HEK293 (cell line): ENCODE measurements at regions not wholly inside any gene's neighbourhood (a gene's known extent, or its start where the extent isn't known, plus 50 kb on each side); places are given as distances from the start of the nearest gene placed in this dataset.

Experiments
- CTCF ChIA-PET: fragments of 350-600 bp; formaldehyde crosslinking; extraction: SDS; loops from one replicate; lab custom pipeline; 2021; ENCODE audit warnings: antibody characterized with exemption; lab: Yijun Ruan, JAX
- POLR2A ChIA-PET: fragments of 300-600 bp; formaldehyde crosslinking; extraction: SDS; loops from one replicate; lab custom pipeline; 2020; ENCODE audit warnings: antibody characterized with exemption, inconsistent platforms; lab: Yijun Ruan, JAX
- H3K27ac ChIP-seq: fragments of 200-500 bp; sonication (Bioruptor generic); 2 replicates; pipeline ENCODE4 v1.5.1; 2014; ENCODE audit warnings: low read depth, low read length, control low read depth, inconsistent platforms; ENCODE audit errors: extremely low read depth
- H3K36me3 ChIP-seq, 2 experiments: fragments of 200-500 bp in 1 of 2; sonication (Bioruptor generic) in 1 of 2; 1 replicate in 1 of 2; 2 replicates in 1 of 2; pipeline ENCODE4 v1.5.1; 2014 to 2017; ENCODE audit warnings: inconsistent platforms in 2 of 2, low read length in 2 of 2; ENCODE audit not compliant: control insufficient read depth in 2 of 2, insufficient read depth in 1 of 2
- H3K4me1 ChIP-seq: fragments of 200-500 bp; sonication (Bioruptor generic); 2 replicates; pipeline ENCODE4 v1.5.1; 2014; ENCODE audit warnings: mild to moderate bottlenecking, low read length, inconsistent platforms; ENCODE audit not compliant: control insufficient read depth, insufficient read depth
- H3K4me3 ChIP-seq: 2 replicates; pipeline ENCODE4 v1.5.1; 2011; ENCODE audit warnings: low read depth, mild to moderate bottlenecking, control low read depth, low read length, moderate library complexity
- H3K9me3 ChIP-seq: fragments of 200-500 bp; sonication (Bioruptor generic); 2 replicates; pipeline ENCODE4 v1.5.1; 2014; ENCODE audit warnings: low read depth, low read length, inconsistent platforms; ENCODE audit not compliant: control insufficient read depth, insufficient read depth
- GLIS1 ChIP-seq: fragments of 450-650 bp; formaldehyde crosslinking; IDR thresholded peaks from 2 replicates; pipeline ENCODE4 v1.5.1; 2016; ENCODE audit warnings: missing biosample characterization, missing genetic modification characterization
- GLIS2 ChIP-seq: fragments of 450-650 bp; formaldehyde crosslinking; IDR thresholded peaks from 2 replicates; pipeline ENCODE4 v1.5.1; 2016; ENCODE audit warnings: missing biosample characterization, missing genetic modification characterization
- IKZF3 ChIP-seq: fragments of 450-650 bp; IDR thresholded peaks from 2 replicates; pipeline ENCODE4 v1.5.0; 2018; ENCODE audit warnings: missing biosample characterization, mild to moderate bottlenecking, missing genetic modification characterization, moderate library complexity
- KLF1 ChIP-seq: fragments of 450-650 bp; formaldehyde crosslinking; IDR thresholded peaks from 2 replicates; pipeline ENCODE4 v1.5.1; 2016; ENCODE audit warnings: missing biosample characterization, missing genetic modification characterization
- KLF10 ChIP-seq: fragments of 450-650 bp; IDR thresholded peaks from 2 replicates; pipeline ENCODE4 v1.5.1; 2018; ENCODE audit warnings: missing biosample characterization, mild to moderate bottlenecking, missing genetic modification characterization
- KLF8 ChIP-seq: fragments of 450-650 bp; formaldehyde crosslinking; IDR thresholded peaks from 2 replicates; pipeline ENCODE4 v1.5.1; 2016; ENCODE audit warnings: missing biosample characterization, missing genetic modification characterization
- MEIS1 ChIP-seq: sonication (generic); formaldehyde crosslinking; IDR thresholded peaks from 2 replicates; pipeline ENCODE4 v1.8.1; 2022; ENCODE audit warnings: missing genetic modification reagents, mild to moderate bottlenecking, borderline replicate concordance
- MZF1 ChIP-seq: fragments of 450-650 bp; formaldehyde crosslinking; IDR thresholded peaks from 2 replicates; pipeline ENCODE4 v1.5.1; 2017; ENCODE audit warnings: missing biosample characterization, missing genetic modification characterization, borderline replicate concordance
- SP7 ChIP-seq: fragments of 450-650 bp; formaldehyde crosslinking; IDR thresholded peaks from 2 replicates; pipeline ENCODE4 v1.5.1; 2016; ENCODE audit warnings: missing biosample characterization, missing genetic modification characterization
- ZFP37 ChIP-seq: fragments of 450-650 bp; formaldehyde crosslinking; IDR thresholded peaks from 2 replicates; pipeline ENCODE4 v1.5.1; 2016; ENCODE audit warnings: missing biosample characterization, missing genetic modification characterization
- ZNF175 ChIP-seq: fragments of 450-650 bp; formaldehyde crosslinking; IDR thresholded peaks from 2 replicates; pipeline ENCODE4 v1.5.1; 2016; ENCODE audit warnings: missing biosample characterization, missing genetic modification characterization
- ZNF18 ChIP-seq: fragments of 450-650 bp; formaldehyde crosslinking; IDR thresholded peaks from 2 replicates; pipeline ENCODE4 v1.5.1; 2016; ENCODE audit warnings: missing biosample characterization, missing genetic modification characterization
- ZNF302 ChIP-seq: fragments of 450-650 bp; formaldehyde crosslinking; IDR thresholded peaks from 2 replicates; pipeline ENCODE4 v1.5.1; 2016; ENCODE audit warnings: missing biosample characterization, missing genetic modification characterization, low read depth
- ZNF335 ChIP-seq: fragments of 450-650 bp; formaldehyde crosslinking; conservative IDR thresholded peaks from 2 replicates; pipeline ENCODE4 v1.5.1; 2016; ENCODE audit warnings: missing biosample characterization, missing genetic modification characterization
- ZNF37A ChIP-seq: fragments of 450-650 bp; IDR thresholded peaks from 2 replicates; pipeline ENCODE4 v1.5.1; 2018; ENCODE audit warnings: missing biosample characterization, missing genetic modification characterization
- ZNF48 ChIP-seq: fragments of 450-650 bp; formaldehyde crosslinking; IDR thresholded peaks from 2 replicates; pipeline ENCODE4 v1.5.1; 2016; ENCODE audit warnings: missing biosample characterization, missing genetic modification characterization
- ZNF544 ChIP-seq: fragments of 450-650 bp; formaldehyde crosslinking; IDR thresholded peaks from 2 replicates; pipeline ENCODE4 v1.5.0; 2017; ENCODE audit warnings: missing biosample characterization, missing genetic modification characterization
- ZNF560 ChIP-seq: fragments of 450-650 bp; formaldehyde crosslinking; IDR thresholded peaks from 2 replicates; pipeline ENCODE4 v1.5.1; 2017; ENCODE audit warnings: missing biosample characterization, missing genetic modification characterization, borderline replicate concordance
- ZNF76 ChIP-seq: fragments of 450-650 bp; formaldehyde crosslinking; IDR thresholded peaks from 2 replicates; pipeline ENCODE4; 2016; ENCODE audit warnings: low read depth, missing biosample characterization, missing genetic modification characterization, borderline replicate concordance
- ZSCAN5A ChIP-seq: fragments of 450-650 bp; formaldehyde crosslinking; IDR thresholded peaks from 2 replicates; pipeline ENCODE4 v1.5.1; 2016; ENCODE audit warnings: missing biosample characterization, missing genetic modification characterization
- ZXDB ChIP-seq: fragments of 450-650 bp; formaldehyde crosslinking; IDR thresholded peaks from 2 replicates; pipeline ENCODE4 v1.5.1; 2016; ENCODE audit warnings: missing biosample characterization, missing genetic modification characterization

GRCh38 chr3:182323126-182323700 is 470.1 kb upstream of the ATP11B start:
- no peaks in the 10 kb centered on the region for H3K9me3 ChIP-seq
- H3K27ac ChIP-seq = no peak overlapping the region
- H3K36me3 ChIP-seq = no peaks in the 10 kb centered on the region
- POLR2A ChIA-PET = no interaction called here
- TF ChIP-seq GLIS2 (tag by site-specific recombination) (no peak), KLF1 (tag by site-specific recombination) (no peak), ZSCAN5A (tag by site-specific recombination) (no peak), ZNF18 (tag by site-specific recombination) (no peak), ZFP37 (tag by site-specific recombination) (no peak)
- H3K4me3 ChIP-seq = no peak overlapping the region
- H3K4me1 ChIP-seq = no peaks in the 10 kb centered on the region
- CTCF ChIA-PET = no interaction called here

GRCh38 chr3:182323898-182324297 is 469.4 kb upstream of the ATP11B start:
- no peak overlapping the region for H3K27ac ChIP-seq
- TF ChIP-seq ZNF335 (no peak), GLIS1 (tag by site-specific recombination) (no peak), ZNF302 (no peak), ZNF544 (no peak), ZNF48 (tag by site-specific recombination) (no peak), MEIS1 (CRISPR knock-in tag) (no peak), ZNF37A (tag by site-specific recombination) (no peak), KLF10 (tag by site-specific recombination) (no peak), GLIS2 (tag by site-specific recombination) (no peak), MZF1 (tag by site-specific recombination) (no peak), ZNF18 (tag by site-specific recombination) (no peak), ZNF560 (tag by site-specific recombination) (no peak), ZNF76 (no peak), SP7 (tag by site-specific recombination) (no peak), KLF8 (no peak), ZNF175 (tag by site-specific recombination) (no peak), IKZF3 (no peak), ZXDB (tag by site-specific recombination) (no peak)
- TF ChIP-seq, all 188 proteins: peak for 0
- no peaks in the 10 kb centered on the region for H3K36me3 ChIP-seq
- H3K9me3 ChIP-seq = no peaks in the 10 kb centered on the region
- H3K4me1 ChIP-seq = no peaks in the 10 kb centered on the region
- H3K4me3 ChIP-seq = no peak overlapping the region
- ChIA-PET POLR2A (no interaction called here), CTCF (no interaction called here)
